B cell (primary cell): ENCODE measurements at regions not wholly inside any gene's neighbourhood (a gene's known extent, or its start where the extent isn't known, plus 50 kb on each side); places are given as distances from the start of the nearest gene placed in this dataset.

Source experiments
- ATAC-seq: fragments of 200-7000 bp; cut with Tn5 transposase; one replicate; pipeline ENCODE4 v1.10.0; 2021; ENCODE audit warnings: low read depth, mild to moderate bottlenecking, moderate number of reproducible peaks, moderate library complexity
- CTCF ChIA-PET: fragments of 350-600 bp; sonication (Branson Sonifier 250); formaldehyde crosslinking; loops from one replicate; lab custom pipeline; 2021; ENCODE audit warnings: antibody characterized with exemption, inconsistent platforms; lab: Charles Lee
- POLR2A ChIA-PET: fragments of 350-600 bp; sonication (Branson Sonifier 250); formaldehyde crosslinking; loops from one replicate; lab custom pipeline; 2021; ENCODE audit warnings: antibody characterized with exemption; lab: Charles Lee
- DNase-seq: peaks from one replicate; pipeline ENCODE4 v3.0.0; 2013
- H2AFZ ChIP-seq: 2 replicates; pipeline ENCODE4 v1.6.1; 2012; ENCODE audit warnings: mild to moderate bottlenecking, low read depth, low read length; ENCODE audit not compliant: insufficient read depth, poor library complexity, severe bottlenecking
- H3K27ac ChIP-seq, 2 donors: 1 replicate in 1 of 2; 2 replicates in 1 of 2; pipeline ENCODE4 v1.5.1; 2012 to 2013; ENCODE audit warnings: low read length in 2 of 2, mild to moderate bottlenecking in 2 of 2, moderate library complexity in 1 of 2
- H3K27me3 ChIP-seq, 4 experiments: fragments of 200-600 bp in 1 of 4; sonication (generic) in 1 of 4; replicated peaks in 1 of 4; 1 replicate in 2 of 4; 2 replicates in 2 of 4; pipeline versions ENCODE4 v1.6.1 to v1.7.0; 2013 to 2016; ENCODE audit warnings: low read length in 3 of 4, mild to moderate bottlenecking in 2 of 4, mixed read lengths in 1 of 4, moderate library complexity in 1 of 4; ENCODE audit not compliant: insufficient read depth in 4 of 4, control insufficient read depth in 3 of 4; ENCODE audit errors: control extremely low read depth in 1 of 4
- H3K36me3 ChIP-seq, 2 experiments: replicated peaks in 1 of 2; 1 replicate in 1 of 2; 2 replicates in 1 of 2; pipeline versions ENCODE4 v1.6.1 to v1.7.1; 2013; ENCODE audit warnings: low read length in 1 of 2; ENCODE audit not compliant: insufficient read depth in 2 of 2, control insufficient read depth in 1 of 2; ENCODE audit errors: control extremely low read depth in 1 of 2, extremely low read depth in 1 of 2
- H3K4me1 ChIP-seq, 2 donors: fragments of 200-600 bp in 1 of 2; sonication (generic) in 1 of 2; 1 replicate in 1 of 2; 2 replicates in 1 of 2; pipeline versions ENCODE4 v1.5.1 to v1.6.1; 2013 to 2017; ENCODE audit warnings: low read length in 2 of 2; ENCODE audit not compliant: control insufficient read depth in 2 of 2, insufficient read depth in 2 of 2
- H3K4me2 ChIP-seq: replicated peaks from 2 replicates; pipeline ENCODE3; 2012; ENCODE audit warnings: mild to moderate bottlenecking, low read depth, low read length; ENCODE audit not compliant: poor library complexity, severe bottlenecking
- H3K4me3 ChIP-seq, 5 experiments: fragments of 200-600 bp in 1 of 5; sonication (generic) in 1 of 5; 1 replicate in 3 of 5; 2 replicates in 2 of 5; pipeline versions ENCODE4 v1.5.1 to v1.7.0; 2011 to 2016; ENCODE audit warnings: low read length in 4 of 5, mild to moderate bottlenecking in 4 of 5, low read depth in 2 of 5, control low read depth in 1 of 5, moderate library complexity in 1 of 5; ENCODE audit not compliant: insufficient read depth in 1 of 5; ENCODE audit errors: control extremely low read depth in 1 of 5, extremely low read depth in 1 of 5
- H3K79me2 ChIP-seq: fragments of 200-600 bp; sonication (generic); one replicate; pipeline ENCODE4 v1.6.0; 2016; ENCODE audit warnings: low read length; ENCODE audit not compliant: control insufficient read depth, insufficient read depth
- H3K9ac ChIP-seq: fragments of 200-600 bp; sonication (generic); 2 replicates; pipeline ENCODE4 v1.6.1; 2017; ENCODE audit warnings: mild to moderate bottlenecking, low read length, moderate library complexity
- H3K9me3 ChIP-seq, 3 donors: one replicate each; pipeline versions ENCODE4 v1.6.1 to v1.7.1; 2013; ENCODE audit warnings: low read length in 2 of 3; ENCODE audit not compliant: control insufficient read depth in 2 of 3, insufficient read depth in 1 of 3; ENCODE audit errors: control extremely low read depth in 1 of 3
- H4K20me1 ChIP-seq: 2 replicates; pipeline ENCODE4 v1.6.0; 2012; ENCODE audit warnings: mild to moderate bottlenecking, low read length; ENCODE audit not compliant: insufficient read depth, control insufficient read depth, poor library complexity, severe bottlenecking
- H3K27ac Mint-ChIP-seq: one replicate; pipeline ENCODE4 v1.8.0; 2021; ENCODE audit warnings: mixed read lengths
- H3K27me3 Mint-ChIP-seq: one replicate; pipeline ENCODE4 v1.8.0; 2021; ENCODE audit warnings: mixed read lengths
- H3K4me1 Mint-ChIP-seq: one replicate; pipeline ENCODE4 v1.8.0; 2021; ENCODE audit warnings: mixed read lengths
- H3K4me3 Mint-ChIP-seq: one replicate; pipeline ENCODE4 v1.8.0; 2021; ENCODE audit warnings: mixed read lengths
- H3K9me3 Mint-ChIP-seq: one replicate; pipeline ENCODE4 v1.8.0; 2022; ENCODE audit warnings: mixed read lengths; ENCODE audit not compliant: insufficient read depth
- EZH2 ChIP-seq: IDR thresholded peaks from 2 replicates; pipeline ENCODE4 v1.6.1; 2012; ENCODE audit warnings: borderline replicate concordance, low read depth, mild to moderate bottlenecking, moderate library complexity, low read length; ENCODE audit not compliant: insufficient read depth, poor library complexity, severe bottlenecking
- WGBS: methylation state at CpG from one replicate; pipeline ENCODE4 v1.1.5; 2013; ENCODE audit warnings: missing lambda C conversion rate; ENCODE audit not compliant: insufficient coverage; 5-methylcytosine and 5-hydroxymethylcytosine counted together
- intact Hi-C: fragments of 100-400 bp; cut with micrococcal nuclease; formaldehyde crosslinking; loops from one replicate; pipeline ENCODE4 v1.10.0; 2022
- TF ChIP-seq, protein P1 (sequence below): fragments of 200-600 bp; IDR thresholded peaks from one replicate; pipeline ENCODE4 v1.8.0; 2022; ENCODE audit warnings: antibody characterized with exemption, mild to moderate bottlenecking

DNA sequence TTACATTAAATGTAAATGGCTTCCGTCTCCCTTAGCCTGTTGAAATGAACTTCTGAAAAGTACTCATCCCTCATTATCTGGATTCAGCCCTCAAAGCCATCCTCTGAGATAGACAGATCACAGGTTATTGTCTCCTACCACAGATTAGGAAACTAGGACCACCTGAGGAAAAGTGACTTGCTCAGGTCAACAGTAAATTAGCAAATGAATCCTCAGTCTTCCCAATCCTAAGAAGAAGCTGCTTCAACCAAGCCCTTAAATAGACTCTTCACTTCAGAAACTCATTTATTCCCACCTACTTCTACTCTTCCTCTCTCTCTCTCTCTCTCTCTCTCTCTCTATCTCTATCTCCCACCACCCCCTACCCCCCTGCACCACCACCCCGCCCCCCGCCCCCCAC lies 152.3 kb downstream of the DMRTA2 start:
- no peak overlapping the region for H2AFZ ChIP-seq
- Mint-ChIP-seq H3K27ac (no peak overlapping the region), H3K4me3 (no peak overlapping the region), H3K9me3 (no peaks in the 10 kb centered on the region), H3K27me3 (peaks cover 14% of the 10 kb centered on the region), H3K4me1 (no peaks in the 10 kb centered on the region)
- no peak overlapping the region for H3K4me2 ChIP-seq
- no peaks in the 10 kb centered on the region for H4K20me1 ChIP-seq
- ChIA-PET CTCF (interaction anchor here (0.9 kb wide), 1 partner anchor 8 kb away, joined by 3 read pairs; no protein-coding TSS in a partner anchor), POLR2A (no interaction called here)
- no peak for DNase-seq
- H3K4me1 ChIP-seq, result no peaks in the 10 kb centered on the region
- no peaks in the 10 kb centered on the region for H3K9me3 ChIP-seq
- H3K79me2 ChIP-seq, result no peaks in the 10 kb centered on the region
- no peak for ATAC-seq
- 100% methylated on average over 1 of the region's 3 CpGs for WGBS
- TF ChIP-seq, protein P1, sequence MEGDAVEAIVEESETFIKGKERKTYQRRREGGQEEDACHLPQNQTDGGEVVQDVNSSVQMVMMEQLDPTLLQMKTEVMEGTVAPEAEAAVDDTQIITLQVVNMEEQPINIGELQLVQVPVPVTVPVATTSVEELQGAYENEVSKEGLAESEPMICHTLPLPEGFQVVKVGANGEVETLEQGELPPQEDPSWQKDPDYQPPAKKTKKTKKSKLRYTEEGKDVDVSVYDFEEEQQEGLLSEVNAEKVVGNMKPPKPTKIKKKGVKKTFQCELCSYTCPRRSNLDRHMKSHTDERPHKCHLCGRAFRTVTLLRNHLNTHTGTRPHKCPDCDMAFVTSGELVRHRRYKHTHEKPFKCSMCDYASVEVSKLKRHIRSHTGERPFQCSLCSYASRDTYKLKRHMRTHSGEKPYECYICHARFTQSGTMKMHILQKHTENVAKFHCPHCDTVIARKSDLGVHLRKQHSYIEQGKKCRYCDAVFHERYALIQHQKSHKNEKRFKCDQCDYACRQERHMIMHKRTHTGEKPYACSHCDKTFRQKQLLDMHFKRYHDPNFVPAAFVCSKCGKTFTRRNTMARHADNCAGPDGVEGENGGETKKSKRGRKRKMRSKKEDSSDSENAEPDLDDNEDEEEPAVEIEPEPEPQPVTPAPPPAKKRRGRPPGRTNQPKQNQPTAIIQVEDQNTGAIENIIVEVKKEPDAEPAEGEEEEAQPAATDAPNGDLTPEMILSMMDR, result no peak
- TF ChIP-seq EZH2, result no peak
- intact Hi-C loops, result no loop called here
- no peak overlapping the region for H3K9ac ChIP-seq
- no peaks in the 10 kb centered on the region for H3K36me3 ChIP-seq
- no peaks in the 10 kb centered on the region for H3K27me3 ChIP-seq
- H3K4me3 ChIP-seq, result no peak overlapping the region
- no peak overlapping the region for H3K27ac ChIP-seq

DNA sequence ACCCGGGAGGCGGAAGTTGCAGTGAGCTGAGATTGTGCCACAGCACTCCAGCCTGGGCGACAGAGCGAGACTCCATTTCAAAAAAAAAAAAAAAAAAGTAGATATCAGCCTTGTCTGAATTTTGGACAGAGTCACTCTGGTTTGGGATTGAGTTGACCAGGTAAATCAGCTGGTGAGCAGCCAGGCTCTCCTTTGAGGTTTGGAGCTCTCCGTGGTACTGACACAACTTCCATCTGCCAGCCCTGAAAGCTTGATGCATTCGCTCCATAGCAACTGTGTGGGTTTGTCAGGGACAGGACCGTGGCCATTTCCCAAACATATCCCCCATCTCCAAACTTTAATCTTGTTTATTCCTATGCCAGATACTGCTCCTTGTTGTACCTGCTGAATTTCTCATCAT lies 155.2 kb downstream of the DMRTA2 start:
- intact Hi-C loops, result no loop called here
- H3K4me3 ChIP-seq, result no peak overlapping the region
- ATAC-seq (no peak), DNase-seq (no peak)
- no peak overlapping the region for H3K9ac ChIP-seq
- Mint-ChIP-seq H3K27ac (no peak overlapping the region), H3K27me3 (peaks cover 12% of the 10 kb centered on the region), H3K4me1 (no peaks in the 10 kb centered on the region), H3K4me3 (no peak overlapping the region), H3K9me3 (no peaks in the 10 kb centered on the region)
- CTCF ChIA-PET, result interaction anchor here (1.5 kb wide), 1 partner anchor 16 kb away, joined by 3 read pairs; no protein-coding TSS in a partner anchor
- H3K27me3 ChIP-seq, result no peaks in the 10 kb centered on the region
- TF ChIP-seq, protein P1, result no peak
- no peak for TF ChIP-seq EZH2
- H3K36me3 ChIP-seq, result no peaks in the 10 kb centered on the region
- POLR2A ChIA-PET, result no interaction called here
- no peaks in the 10 kb centered on the region for H4K20me1 ChIP-seq
- H3K79me2 ChIP-seq, result no peaks in the 10 kb centered on the region
- H3K4me2 ChIP-seq, result no peak overlapping the region
- H3K4me1 ChIP-seq, result no peaks in the 10 kb centered on the region
- 59% methylated on average over 5 of the region's 7 CpGs for WGBS
- H3K27ac ChIP-seq, result no peak overlapping the region
- no peak overlapping the region for H2AFZ ChIP-seq
- H3K9me3 ChIP-seq, result no peaks in the 10 kb centered on the region
